B cell (primary cell): ENCODE measurements at regions not wholly inside any gene's neighbourhood (a gene's known extent, or its start where the extent isn't known, plus 50 kb on each side); places are given as distances from the start of the nearest gene placed in this dataset.

ENCODE experiments used
- ATAC-seq: fragments of 200-7000 bp; cut with Tn5 transposase; one replicate; pipeline ENCODE4 v1.10.0; 2021; ENCODE audit warnings: low read depth, mild to moderate bottlenecking, moderate number of reproducible peaks, moderate library complexity
- CTCF ChIA-PET: fragments of 350-600 bp; sonication (Branson Sonifier 250); formaldehyde crosslinking; loops from one replicate; lab custom pipeline; 2021; ENCODE audit warnings: antibody characterized with exemption, inconsistent platforms; lab: Charles Lee
- POLR2A ChIA-PET: fragments of 350-600 bp; sonication (Branson Sonifier 250); formaldehyde crosslinking; loops from one replicate; lab custom pipeline; 2021; ENCODE audit warnings: antibody characterized with exemption; lab: Charles Lee
- DNase-seq: peaks from one replicate; pipeline ENCODE4 v3.0.0; 2013
- H2AFZ ChIP-seq: 2 replicates; pipeline ENCODE4 v1.6.1; 2012; ENCODE audit warnings: mild to moderate bottlenecking, low read depth, low read length; ENCODE audit not compliant: insufficient read depth, poor library complexity, severe bottlenecking
- H3K27ac ChIP-seq, 2 donors: 1 replicate in 1 of 2; 2 replicates in 1 of 2; pipeline ENCODE4 v1.5.1; 2012 to 2013; ENCODE audit warnings: low read length in 2 of 2, mild to moderate bottlenecking in 2 of 2, moderate library complexity in 1 of 2
- H3K27me3 ChIP-seq, 4 experiments: fragments of 200-600 bp in 1 of 4; sonication (generic) in 1 of 4; replicated peaks in 1 of 4; 1 replicate in 2 of 4; 2 replicates in 2 of 4; pipeline versions ENCODE4 v1.6.1 to v1.7.0; 2013 to 2016; ENCODE audit warnings: low read length in 3 of 4, mild to moderate bottlenecking in 2 of 4, mixed read lengths in 1 of 4, moderate library complexity in 1 of 4; ENCODE audit not compliant: insufficient read depth in 4 of 4, control insufficient read depth in 3 of 4; ENCODE audit errors: control extremely low read depth in 1 of 4
- H3K36me3 ChIP-seq, 2 experiments: replicated peaks in 1 of 2; 1 replicate in 1 of 2; 2 replicates in 1 of 2; pipeline versions ENCODE4 v1.6.1 to v1.7.1; 2013; ENCODE audit warnings: low read length in 1 of 2; ENCODE audit not compliant: insufficient read depth in 2 of 2, control insufficient read depth in 1 of 2; ENCODE audit errors: control extremely low read depth in 1 of 2, extremely low read depth in 1 of 2
- H3K4me1 ChIP-seq, 2 donors: fragments of 200-600 bp in 1 of 2; sonication (generic) in 1 of 2; 1 replicate in 1 of 2; 2 replicates in 1 of 2; pipeline versions ENCODE4 v1.5.1 to v1.6.1; 2013 to 2017; ENCODE audit warnings: low read length in 2 of 2; ENCODE audit not compliant: control insufficient read depth in 2 of 2, insufficient read depth in 2 of 2
- H3K4me2 ChIP-seq: replicated peaks from 2 replicates; pipeline ENCODE3; 2012; ENCODE audit warnings: mild to moderate bottlenecking, low read depth, low read length; ENCODE audit not compliant: poor library complexity, severe bottlenecking
- H3K4me3 ChIP-seq, 5 experiments: fragments of 200-600 bp in 1 of 5; sonication (generic) in 1 of 5; 1 replicate in 3 of 5; 2 replicates in 2 of 5; pipeline versions ENCODE4 v1.5.1 to v1.7.0; 2011 to 2016; ENCODE audit warnings: low read length in 4 of 5, mild to moderate bottlenecking in 4 of 5, low read depth in 2 of 5, control low read depth in 1 of 5, moderate library complexity in 1 of 5; ENCODE audit not compliant: insufficient read depth in 1 of 5; ENCODE audit errors: control extremely low read depth in 1 of 5, extremely low read depth in 1 of 5
- H3K79me2 ChIP-seq: fragments of 200-600 bp; sonication (generic); one replicate; pipeline ENCODE4 v1.6.0; 2016; ENCODE audit warnings: low read length; ENCODE audit not compliant: control insufficient read depth, insufficient read depth
- H3K9ac ChIP-seq: fragments of 200-600 bp; sonication (generic); 2 replicates; pipeline ENCODE4 v1.6.1; 2017; ENCODE audit warnings: mild to moderate bottlenecking, low read length, moderate library complexity
- H3K9me3 ChIP-seq, 3 donors: one replicate each; pipeline versions ENCODE4 v1.6.1 to v1.7.1; 2013; ENCODE audit warnings: low read length in 2 of 3; ENCODE audit not compliant: control insufficient read depth in 2 of 3, insufficient read depth in 1 of 3; ENCODE audit errors: control extremely low read depth in 1 of 3
- H4K20me1 ChIP-seq: 2 replicates; pipeline ENCODE4 v1.6.0; 2012; ENCODE audit warnings: mild to moderate bottlenecking, low read length; ENCODE audit not compliant: insufficient read depth, control insufficient read depth, poor library complexity, severe bottlenecking
- H3K27ac Mint-ChIP-seq: one replicate; pipeline ENCODE4 v1.8.0; 2021; ENCODE audit warnings: mixed read lengths
- H3K27me3 Mint-ChIP-seq: one replicate; pipeline ENCODE4 v1.8.0; 2021; ENCODE audit warnings: mixed read lengths
- H3K4me1 Mint-ChIP-seq: one replicate; pipeline ENCODE4 v1.8.0; 2021; ENCODE audit warnings: mixed read lengths
- H3K4me3 Mint-ChIP-seq: one replicate; pipeline ENCODE4 v1.8.0; 2021; ENCODE audit warnings: mixed read lengths
- H3K9me3 Mint-ChIP-seq: one replicate; pipeline ENCODE4 v1.8.0; 2022; ENCODE audit warnings: mixed read lengths; ENCODE audit not compliant: insufficient read depth
- EZH2 ChIP-seq: IDR thresholded peaks from 2 replicates; pipeline ENCODE4 v1.6.1; 2012; ENCODE audit warnings: borderline replicate concordance, low read depth, mild to moderate bottlenecking, moderate library complexity, low read length; ENCODE audit not compliant: insufficient read depth, poor library complexity, severe bottlenecking
- WGBS: methylation state at CpG from one replicate; pipeline ENCODE4 v1.1.5; 2013; ENCODE audit warnings: missing lambda C conversion rate; ENCODE audit not compliant: insufficient coverage; 5-methylcytosine and 5-hydroxymethylcytosine counted together
- intact Hi-C: fragments of 100-400 bp; cut with micrococcal nuclease; formaldehyde crosslinking; loops from one replicate; pipeline ENCODE4 v1.10.0; 2022
- TF ChIP-seq, protein P1 (sequence below): fragments of 200-600 bp; IDR thresholded peaks from one replicate; pipeline ENCODE4 v1.8.0; 2022; ENCODE audit warnings: antibody characterized with exemption, mild to moderate bottlenecking

DNA sequence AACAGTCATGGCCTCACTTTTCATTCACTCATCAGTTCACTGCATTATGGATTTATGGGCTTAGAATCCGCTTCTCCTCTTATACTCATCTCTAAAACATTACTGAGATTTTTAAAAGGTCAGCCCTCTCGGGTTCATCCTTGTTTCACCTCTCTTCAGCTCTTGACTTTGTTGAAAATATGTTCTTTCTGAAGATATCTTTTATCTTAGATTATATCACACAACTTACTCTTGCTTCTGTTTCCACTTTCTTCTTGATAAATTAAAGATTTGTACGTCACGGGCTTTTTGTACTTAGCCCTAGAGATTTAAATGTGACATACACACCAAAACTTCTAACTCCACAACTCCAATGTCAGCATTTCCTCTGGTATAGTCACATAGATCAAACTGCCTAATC lies 342.5 kb upstream of the TMEM229A start:
- H3K27ac Mint-ChIP-seq, result no peak overlapping the region
- no peak overlapping the region for H3K4me2 ChIP-seq
- ChIA-PET POLR2A (no interaction called here), CTCF (no interaction called here)
- no peaks in the 10 kb centered on the region for H3K36me3 ChIP-seq
- no peak for ATAC-seq
- no peaks in the 10 kb centered on the region for H3K9me3 ChIP-seq
- TF ChIP-seq EZH2, result no peak
- TF ChIP-seq, protein P1, sequence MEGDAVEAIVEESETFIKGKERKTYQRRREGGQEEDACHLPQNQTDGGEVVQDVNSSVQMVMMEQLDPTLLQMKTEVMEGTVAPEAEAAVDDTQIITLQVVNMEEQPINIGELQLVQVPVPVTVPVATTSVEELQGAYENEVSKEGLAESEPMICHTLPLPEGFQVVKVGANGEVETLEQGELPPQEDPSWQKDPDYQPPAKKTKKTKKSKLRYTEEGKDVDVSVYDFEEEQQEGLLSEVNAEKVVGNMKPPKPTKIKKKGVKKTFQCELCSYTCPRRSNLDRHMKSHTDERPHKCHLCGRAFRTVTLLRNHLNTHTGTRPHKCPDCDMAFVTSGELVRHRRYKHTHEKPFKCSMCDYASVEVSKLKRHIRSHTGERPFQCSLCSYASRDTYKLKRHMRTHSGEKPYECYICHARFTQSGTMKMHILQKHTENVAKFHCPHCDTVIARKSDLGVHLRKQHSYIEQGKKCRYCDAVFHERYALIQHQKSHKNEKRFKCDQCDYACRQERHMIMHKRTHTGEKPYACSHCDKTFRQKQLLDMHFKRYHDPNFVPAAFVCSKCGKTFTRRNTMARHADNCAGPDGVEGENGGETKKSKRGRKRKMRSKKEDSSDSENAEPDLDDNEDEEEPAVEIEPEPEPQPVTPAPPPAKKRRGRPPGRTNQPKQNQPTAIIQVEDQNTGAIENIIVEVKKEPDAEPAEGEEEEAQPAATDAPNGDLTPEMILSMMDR, result no peak
- no peaks in the 10 kb centered on the region for H3K4me1 Mint-ChIP-seq
- no peaks in the 10 kb centered on the region for H4K20me1 ChIP-seq
- intact Hi-C loops, result no loop called here
- no peaks in the 10 kb centered on the region for H3K27me3 Mint-ChIP-seq
- no peak for DNase-seq
- H3K4me1 ChIP-seq, result no peaks in the 10 kb centered on the region
- no peak overlapping the region for H3K27ac ChIP-seq
- 100% methylated on average over 2 of the region's 4 CpGs for WGBS
- no peak overlapping the region for H3K4me3 ChIP-seq
- no peaks in the 10 kb centered on the region for H3K27me3 ChIP-seq
- no peaks in the 10 kb centered on the region for H3K9me3 Mint-ChIP-seq
- H3K79me2 ChIP-seq, result no peaks in the 10 kb centered on the region
- H3K4me3 Mint-ChIP-seq, result no peak overlapping the region
- no peak overlapping the region for H2AFZ ChIP-seq
- no peak overlapping the region for H3K9ac ChIP-seq

DNA sequence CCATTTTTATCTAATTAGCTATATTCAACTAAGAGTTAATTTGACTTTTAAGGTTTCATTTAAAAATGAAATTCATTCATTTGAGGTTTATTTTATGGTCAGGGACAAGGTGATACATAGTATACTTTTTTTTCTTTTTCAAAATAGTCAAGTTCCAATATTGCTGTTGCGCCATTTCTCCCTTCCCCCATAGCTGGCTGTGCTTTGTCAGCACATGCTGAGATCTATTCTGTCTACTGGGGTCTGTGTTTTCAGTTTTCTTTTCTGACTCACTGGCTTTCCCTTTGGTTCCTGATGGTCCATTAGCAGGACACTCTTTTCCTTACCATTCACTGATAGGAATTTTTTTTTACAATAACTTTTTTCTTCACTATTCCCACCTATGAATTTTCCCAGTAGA lies 336.4 kb upstream of the TMEM229A start:
- Histone ChIP-seq H3K9me3 (peaks cover 0 to 4% (median 0%) of the 10 kb centered on the region in 3 donors), H3K27ac (no peak overlapping the region), H3K27me3 (no peaks in the 10 kb centered on the region), H3K9ac (no peak overlapping the region), H2AFZ (no peak overlapping the region), H3K4me3 (no peak overlapping the region), H3K4me2 (no peak overlapping the region), H3K36me3 (no peaks in the 10 kb centered on the region), H4K20me1 (no peaks in the 10 kb centered on the region), H3K4me1 (no peaks in the 10 kb centered on the region), H3K79me2 (no peaks in the 10 kb centered on the region)
- no CpG with 5 or more reads among the region's 1 CpG for WGBS
- CTCF ChIA-PET, result no interaction called here
- Mint-ChIP-seq H3K27ac (no peak overlapping the region), H3K4me1 (no peaks in the 10 kb centered on the region), H3K27me3 (no peaks in the 10 kb centered on the region), H3K9me3 (peaks cover 4% of the 10 kb centered on the region), H3K4me3 (no peak overlapping the region)
- intact Hi-C loops, result no loop called here
- DNase-seq (no peak), ATAC-seq (no peak)
- TF ChIP-seq, protein P1, result no peak
- no peak for TF ChIP-seq EZH2
- POLR2A ChIA-PET, result no interaction called here
